OCI-LY7 (cell line): ENCODE measurements at regions not wholly inside any gene's neighbourhood (a gene's known extent, or its start where the extent isn't known, plus 50 kb on each side); places are given as distances from the start of the nearest gene placed in this dataset.

Experiments used
- BruUV-seq: library from RNA; stranded (reverse); fragments of 400-500 nt; replicated peaks from 2 replicates; lab custom pipeline; 2021; lab: Mats Ljungman, UMichigan
- CTCF ChIA-PET: fragments of 300-600 bp; sonication (Branson Sonifier 250); formaldehyde crosslinking; loops from one replicate; lab custom pipeline; 2022; ENCODE audit warnings: antibody characterized with exemption; ENCODE audit not compliant: unreplicated experiment; lab: Charles Lee
- POLR2A ChIA-PET: fragments of 300-600 bp; sonication (Branson Sonifier 250); formaldehyde crosslinking; loops from one replicate; lab custom pipeline; 2022; ENCODE audit warnings: antibody characterized with exemption; lab: Charles Lee
- DNase-seq: peaks from one replicate; pipeline ENCODE4 v3.0.0-alpha.2; 2015; ENCODE audit warnings: low spot score
- H2AFZ ChIP-seq: fragments of 200-600 bp; sonication (generic), shearing (Covaris generic); 2 replicates; pipeline ENCODE4 v1.6.1; 2014; ENCODE audit warnings: mild to moderate bottlenecking, antibody characterized with exemption, low read length, moderate library complexity
- H3K27ac ChIP-seq: fragments of 200-600 bp; sonication (generic); 2 replicates; pipeline ENCODE4 v1.5.1; 2014; ENCODE audit warnings: mixed run types, low read depth, mild to moderate bottlenecking, moderate library complexity, low read length, inconsistent platforms; ENCODE audit not compliant: poor library complexity, severe bottlenecking
- H3K36me3 ChIP-seq: fragments of 200-600 bp; sonication (generic); 2 replicates; pipeline ENCODE4 v1.6.1; 2014; ENCODE audit warnings: mild to moderate bottlenecking, antibody characterized with exemption, low read length, moderate library complexity, mixed read lengths; ENCODE audit not compliant: insufficient read depth
- H3K4me1 ChIP-seq: fragments of 200-600 bp; sonication (generic); 2 replicates; pipeline ENCODE4 v1.5.1; 2014; ENCODE audit warnings: mild to moderate bottlenecking, low read length; ENCODE audit not compliant: insufficient read depth, poor library complexity, severe bottlenecking
- H3K4me2 ChIP-seq: fragments of 200-600 bp; sonication (generic); 2 replicates; pipeline ENCODE4 v1.6.1; 2014; ENCODE audit warnings: mild to moderate bottlenecking, low read length
- H3K4me3 ChIP-seq: fragments of 200-600 bp; sonication (generic); 2 replicates; pipeline ENCODE4 v1.5.1; 2014; ENCODE audit warnings: mild to moderate bottlenecking, low read depth, low read length; ENCODE audit not compliant: poor library complexity, severe bottlenecking
- H3K79me2 ChIP-seq: fragments of 200-600 bp; sonication (generic); 2 replicates; pipeline ENCODE4 v1.6.1; 2016; ENCODE audit warnings: low read depth, mild to moderate bottlenecking, low read length, moderate library complexity, mixed read lengths; ENCODE audit not compliant: insufficient read depth
- H3K9me2 ChIP-seq: fragments of 200-600 bp; sonication (generic); 2 replicates; pipeline ENCODE4 v1.6.1; 2016; ENCODE audit warnings: mild to moderate bottlenecking, low read length, mixed read lengths; ENCODE audit not compliant: insufficient read depth
- H3K9me3 ChIP-seq: fragments of 200-600 bp; sonication (generic); 2 replicates; pipeline ENCODE4 v1.6.1; 2014; ENCODE audit warnings: mild to moderate bottlenecking, mixed run types, low read length, mixed read lengths
- H4K20me1 ChIP-seq: fragments of 200-600 bp; sonication (generic); 2 replicates; pipeline ENCODE4 v1.6.1; 2014; ENCODE audit warnings: mild to moderate bottlenecking, antibody characterized with exemption, low read length, moderate library complexity, mixed read lengths; ENCODE audit not compliant: insufficient read depth
- EZH2phosphoT487 ChIP-seq: fragments of 200-600 bp; sonication (generic); IDR thresholded peaks from 2 replicates; pipeline ENCODE4 v1.6.1; 2018; ENCODE audit warnings: low read depth, borderline replicate concordance, mild to moderate bottlenecking, mixed run types, antibody characterized with exemption, low read length, moderate library complexity, mixed read lengths
- intact Hi-C: fragments of 100-400 bp; cut with micrococcal nuclease; formaldehyde crosslinking; loops from one replicate; pipeline ENCODE4 v1.10.0; 2022; ENCODE audit not compliant: unreplicated experiment
- TF ChIP-seq, protein P1 (sequence below): fragments of 200-600 bp; sonication (generic); conservative IDR thresholded peaks from 2 replicates; pipeline ENCODE4 v1.5.1; 2014; ENCODE audit warnings: mild to moderate bottlenecking, antibody characterized with exemption, low read length, moderate library complexity, mixed read lengths

DNA sequence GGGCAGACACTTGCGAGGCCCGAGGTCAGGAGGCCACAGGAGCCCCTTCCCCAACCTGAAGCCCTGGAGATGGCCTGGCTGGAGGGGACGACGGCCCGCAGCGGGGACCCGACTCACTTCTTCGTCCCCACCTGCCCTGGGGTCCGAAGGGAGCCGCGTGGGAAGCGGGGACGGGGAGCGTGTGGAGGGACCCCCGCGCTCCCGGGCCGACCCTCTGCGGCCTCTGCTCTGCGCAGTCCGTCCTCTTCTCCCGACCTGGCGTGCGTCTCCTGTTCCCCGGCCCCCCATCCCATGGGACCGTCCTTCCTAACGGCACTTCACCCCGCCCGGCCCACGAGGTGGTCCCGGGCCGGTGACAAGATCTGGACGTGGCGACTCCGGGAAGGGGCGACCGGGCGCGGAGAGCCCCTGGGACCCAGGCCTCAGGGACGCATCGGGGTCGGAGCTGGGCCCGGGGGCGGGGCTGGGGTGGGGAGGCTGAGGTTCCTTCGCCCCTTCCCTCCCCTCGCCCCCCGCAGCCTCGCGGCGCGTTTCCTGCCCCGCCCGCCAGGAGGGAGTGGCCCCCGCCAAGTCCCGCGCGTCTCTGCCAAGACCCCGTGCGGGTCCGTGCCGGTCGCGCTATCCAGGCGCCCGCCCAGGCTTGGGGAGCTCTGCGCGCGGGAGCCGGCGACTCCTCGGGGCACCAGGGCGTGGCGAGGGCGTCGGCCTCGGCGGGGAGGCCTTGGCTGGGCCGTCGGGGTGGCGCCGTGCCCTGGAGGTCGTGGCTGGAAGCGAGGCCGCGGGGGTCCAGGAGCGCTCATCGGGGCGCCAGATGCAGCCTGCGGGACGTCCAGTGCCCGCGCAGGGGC, 97.1 kb downstream of the TNFAIP2 start:
- Histone ChIP-seq H4K20me1 (no peaks in the 10 kb centered on the region), H3K36me3 (no peaks in the 10 kb centered on the region), H3K4me2 (no peak overlapping the region), H3K9me3 (no peaks in the 10 kb centered on the region), H3K9me2 (no peaks in the 10 kb centered on the region), H2AFZ (no peak overlapping the region), H3K27ac (no peak overlapping the region), H3K4me1 (no peaks in the 10 kb centered on the region), H3K79me2 (no peaks in the 10 kb centered on the region), H3K4me3 (no peak overlapping the region)
- TF ChIP-seq, protein P1, sequence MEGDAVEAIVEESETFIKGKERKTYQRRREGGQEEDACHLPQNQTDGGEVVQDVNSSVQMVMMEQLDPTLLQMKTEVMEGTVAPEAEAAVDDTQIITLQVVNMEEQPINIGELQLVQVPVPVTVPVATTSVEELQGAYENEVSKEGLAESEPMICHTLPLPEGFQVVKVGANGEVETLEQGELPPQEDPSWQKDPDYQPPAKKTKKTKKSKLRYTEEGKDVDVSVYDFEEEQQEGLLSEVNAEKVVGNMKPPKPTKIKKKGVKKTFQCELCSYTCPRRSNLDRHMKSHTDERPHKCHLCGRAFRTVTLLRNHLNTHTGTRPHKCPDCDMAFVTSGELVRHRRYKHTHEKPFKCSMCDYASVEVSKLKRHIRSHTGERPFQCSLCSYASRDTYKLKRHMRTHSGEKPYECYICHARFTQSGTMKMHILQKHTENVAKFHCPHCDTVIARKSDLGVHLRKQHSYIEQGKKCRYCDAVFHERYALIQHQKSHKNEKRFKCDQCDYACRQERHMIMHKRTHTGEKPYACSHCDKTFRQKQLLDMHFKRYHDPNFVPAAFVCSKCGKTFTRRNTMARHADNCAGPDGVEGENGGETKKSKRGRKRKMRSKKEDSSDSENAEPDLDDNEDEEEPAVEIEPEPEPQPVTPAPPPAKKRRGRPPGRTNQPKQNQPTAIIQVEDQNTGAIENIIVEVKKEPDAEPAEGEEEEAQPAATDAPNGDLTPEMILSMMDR: no peak
- TF ChIP-seq EZH2phosphoT487: no peak
- BruUV-seq: no TSS peak
- ChIA-PET CTCF (no interaction called here), POLR2A (no interaction called here)
- intact Hi-C loops: no loop called here
- no peak for DNase-seq

DNA sequence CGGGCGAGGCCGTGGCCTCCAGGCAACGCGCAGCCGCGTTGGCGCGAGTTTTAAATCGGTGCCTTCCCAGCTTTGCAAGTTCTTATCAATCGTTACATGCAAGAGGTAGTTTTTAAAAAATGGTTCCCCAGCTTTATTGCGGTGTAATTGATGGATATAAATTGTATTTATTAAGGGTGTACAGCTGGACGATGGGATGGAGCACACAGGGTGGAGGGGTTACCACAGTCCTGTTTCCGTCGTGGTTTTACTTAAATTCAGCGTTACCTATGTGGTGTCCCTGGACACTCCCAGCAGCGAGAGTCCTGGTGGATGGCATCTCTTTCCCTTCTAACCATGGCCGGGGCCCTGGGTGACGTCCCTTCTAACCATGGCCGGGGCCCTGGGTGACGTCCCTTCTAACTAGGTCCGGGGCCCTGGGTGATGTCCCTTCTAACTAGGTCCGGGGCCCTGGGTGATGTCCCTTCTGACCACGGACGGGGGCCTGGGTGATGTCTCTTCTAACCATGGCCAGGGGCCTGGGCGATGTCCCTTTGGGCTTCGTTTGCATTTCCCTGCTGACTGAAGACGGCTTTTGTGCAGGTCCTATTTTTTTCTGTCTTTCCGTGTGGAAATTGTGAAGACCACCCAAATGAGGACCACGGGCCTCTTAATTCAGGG, 97.9 kb downstream of the TNFAIP2 start:
- Histone ChIP-seq H3K27ac (no peak overlapping the region), H3K9me3 (no peaks in the 10 kb centered on the region), H3K4me2 (no peak overlapping the region), H3K36me3 (no peaks in the 10 kb centered on the region), H3K4me1 (no peaks in the 10 kb centered on the region), H3K9me2 (no peaks in the 10 kb centered on the region), H2AFZ (no peak overlapping the region), H4K20me1 (no peaks in the 10 kb centered on the region), H3K79me2 (no peaks in the 10 kb centered on the region), H3K4me3 (no peak overlapping the region)
- BruUV-seq: no TSS peak
- ChIA-PET CTCF (no interaction called here), POLR2A (interaction anchor here (0.5 kb wide), 1 partner anchor 1979 kb away, joined by 3 read pairs; no protein-coding TSS in a partner anchor)
- intact Hi-C loops: no loop called here
- no peak for DNase-seq
- no peak for TF ChIP-seq EZH2phosphoT487
- TF ChIP-seq, protein P1: no peak
